Progenitor cell of endocrine pancreas (in vitro differentiated cells): ENCODE measurements at regions not wholly inside any gene's neighbourhood (a gene's known extent, or its start where the extent isn't known, plus 50 kb on each side); places are given as distances from the start of the nearest gene placed in this dataset.

Experiments used
- DNase-seq: peaks from one replicate; pipeline ENCODE4 v3.0.0; 2021; ENCODE audit warnings: low spot score; ENCODE audit not compliant: unreplicated experiment
- H3K27ac Mint-ChIP-seq: 2 replicates; pipeline ENCODE4 v1.8.0; 2021; ENCODE audit warnings: mild to moderate bottlenecking, moderate library complexity, mixed read lengths
- H3K27me3 Mint-ChIP-seq: 2 replicates; pipeline ENCODE4 v1.8.0; 2021; ENCODE audit warnings: mixed read lengths
- H3K36me3 Mint-ChIP-seq: 2 replicates; pipeline ENCODE4 v1.8.0; 2022; ENCODE audit warnings: mixed read lengths; ENCODE audit not compliant: insufficient read depth
- H3K4me1 Mint-ChIP-seq: 2 replicates; pipeline ENCODE4 v1.8.0; 2021; ENCODE audit warnings: low read depth, mixed read lengths
- H3K4me3 Mint-ChIP-seq: 2 replicates; pipeline ENCODE4 v1.8.0; 2021; ENCODE audit warnings: low read depth, mild to moderate bottlenecking, moderate library complexity, mixed read lengths
- H3K9me3 Mint-ChIP-seq: 2 replicates; pipeline ENCODE4 v1.8.0; 2021; ENCODE audit warnings: low read depth, mixed read lengths
- TF ChIP-seq, protein P1 (sequence below): fragments of 200-600 bp; sonication (generic); IDR thresholded peaks from one replicate; pipeline ENCODE4 v1.5.0; 2021; ENCODE audit warnings: antibody characterized with exemption, mild to moderate bottlenecking; ENCODE audit not compliant: unreplicated experiment

DNA sequence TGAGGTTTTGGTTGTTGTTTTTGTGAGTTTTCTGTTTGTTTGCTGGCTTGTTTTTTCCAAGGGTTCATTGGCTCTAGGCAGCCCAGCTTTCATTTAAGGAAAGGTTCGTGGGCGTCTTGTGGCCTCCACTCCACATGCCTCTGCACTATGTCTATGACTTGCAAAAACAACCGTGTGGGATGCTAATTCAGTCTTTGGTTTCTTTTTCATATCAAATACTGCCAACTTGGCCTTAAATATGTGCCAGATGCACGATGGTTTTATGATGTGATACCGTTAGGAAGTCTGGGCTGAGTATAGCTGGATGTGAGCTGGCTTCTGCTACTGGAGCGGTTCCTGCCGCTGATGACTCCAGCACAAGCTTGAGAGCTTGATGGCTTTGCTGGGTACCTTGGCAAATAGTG lies 96.3 kb downstream of the BMP2 start:
- Mint-ChIP-seq H3K4me1 (peaks cover 2% of the 10 kb centered on the region), H3K36me3 (no peaks in the 10 kb centered on the region), H3K9me3 (no peaks in the 10 kb centered on the region), H3K4me3 (no peak overlapping the region), H3K27me3 (peaks cover 41% of the 10 kb centered on the region), H3K27ac (no peak overlapping the region)
- TF ChIP-seq, protein P1, sequence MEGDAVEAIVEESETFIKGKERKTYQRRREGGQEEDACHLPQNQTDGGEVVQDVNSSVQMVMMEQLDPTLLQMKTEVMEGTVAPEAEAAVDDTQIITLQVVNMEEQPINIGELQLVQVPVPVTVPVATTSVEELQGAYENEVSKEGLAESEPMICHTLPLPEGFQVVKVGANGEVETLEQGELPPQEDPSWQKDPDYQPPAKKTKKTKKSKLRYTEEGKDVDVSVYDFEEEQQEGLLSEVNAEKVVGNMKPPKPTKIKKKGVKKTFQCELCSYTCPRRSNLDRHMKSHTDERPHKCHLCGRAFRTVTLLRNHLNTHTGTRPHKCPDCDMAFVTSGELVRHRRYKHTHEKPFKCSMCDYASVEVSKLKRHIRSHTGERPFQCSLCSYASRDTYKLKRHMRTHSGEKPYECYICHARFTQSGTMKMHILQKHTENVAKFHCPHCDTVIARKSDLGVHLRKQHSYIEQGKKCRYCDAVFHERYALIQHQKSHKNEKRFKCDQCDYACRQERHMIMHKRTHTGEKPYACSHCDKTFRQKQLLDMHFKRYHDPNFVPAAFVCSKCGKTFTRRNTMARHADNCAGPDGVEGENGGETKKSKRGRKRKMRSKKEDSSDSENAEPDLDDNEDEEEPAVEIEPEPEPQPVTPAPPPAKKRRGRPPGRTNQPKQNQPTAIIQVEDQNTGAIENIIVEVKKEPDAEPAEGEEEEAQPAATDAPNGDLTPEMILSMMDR, result no peak
- no peak for DNase-seq

DNA sequence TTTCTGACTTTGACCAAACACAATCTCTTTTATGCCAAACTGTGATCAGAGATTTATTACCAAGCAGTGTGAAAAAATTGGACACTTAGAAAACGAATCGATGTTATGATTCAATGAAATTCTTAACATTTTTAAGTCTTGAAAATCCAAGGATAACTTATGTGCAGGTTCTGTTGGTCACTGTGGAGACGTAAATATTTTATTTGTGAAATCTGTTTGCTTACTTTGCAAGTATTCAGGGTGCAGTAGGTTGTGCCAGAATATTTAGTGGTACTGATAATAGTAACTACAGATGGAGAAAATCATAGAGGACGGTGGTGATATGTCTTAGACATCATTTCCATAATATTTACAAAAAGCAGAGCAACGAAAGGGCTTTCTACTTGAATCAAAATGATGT lies 97.3 kb downstream of the BMP2 start:
- H3K4me1 Mint-ChIP-seq, result peaks cover 2% of the 10 kb centered on the region
- no peak for DNase-seq

DNA sequence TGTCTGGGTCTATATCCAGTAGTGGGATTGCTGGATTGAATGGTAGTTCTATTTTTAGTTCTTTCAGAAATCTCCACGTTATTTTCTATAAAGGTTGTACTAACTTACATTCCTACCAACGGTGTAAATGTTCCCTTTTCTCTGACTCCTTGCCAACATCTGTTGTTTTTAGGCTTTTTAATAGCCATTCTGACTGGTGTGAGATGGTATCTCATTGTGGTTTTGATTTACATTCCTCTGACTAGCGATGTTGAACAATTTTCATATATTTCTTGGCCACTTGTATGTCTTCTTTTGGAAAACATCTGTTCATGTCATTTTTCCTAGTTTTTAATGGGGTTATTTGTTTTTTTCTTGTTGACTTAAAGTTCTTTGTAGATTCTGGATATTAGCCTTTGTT lies 99.3 kb downstream of the BMP2 start:
- TF ChIP-seq, protein P1, result no peak
- Mint-ChIP-seq H3K27me3 (peaks cover 69% of the 10 kb centered on the region), H3K9me3 (no peaks in the 10 kb centered on the region), H3K36me3 (no peaks in the 10 kb centered on the region), H3K27ac (no peak overlapping the region), H3K4me3 (no peak overlapping the region), H3K4me1 (peaks cover 3% of the 10 kb centered on the region)
- no peak for DNase-seq

More for the DNA sequence above, 97.3 kb downstream of the BMP2 start:
- no peak overlapping the region for H3K27ac Mint-ChIP-seq
- H3K4me3 Mint-ChIP-seq, result no peak overlapping the region
- no peaks in the 10 kb centered on the region for H3K9me3 Mint-ChIP-seq
- peaks cover 49% of the 10 kb centered on the region for H3K27me3 Mint-ChIP-seq
- TF ChIP-seq, protein P1, result no peak
- no peaks in the 10 kb centered on the region for H3K36me3 Mint-ChIP-seq

DNA sequence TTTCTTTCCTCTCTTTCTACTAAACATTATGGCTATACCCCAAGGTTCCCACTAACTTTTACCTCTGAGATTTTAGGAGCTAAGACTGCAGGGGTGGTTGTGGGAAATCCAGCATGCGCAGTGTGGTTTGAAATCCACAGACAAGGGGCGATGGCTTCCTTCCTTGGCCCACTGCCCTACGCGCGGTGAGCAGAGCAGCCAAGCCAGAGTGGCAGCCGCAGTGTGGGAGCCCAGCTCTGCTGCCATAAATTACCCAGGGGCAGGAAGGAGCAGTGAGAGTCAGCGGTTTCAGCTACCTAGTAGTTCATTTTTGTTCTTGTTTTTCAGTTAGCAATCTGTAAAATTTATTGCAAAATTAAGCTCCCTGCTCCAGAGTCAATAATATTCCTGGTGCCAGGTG lies 101.4 kb downstream of the BMP2 start:
- H3K9me3 Mint-ChIP-seq, result no peaks in the 10 kb centered on the region
- TF ChIP-seq, protein P1, result no peak
- no peak overlapping the region for H3K27ac Mint-ChIP-seq
- H3K4me3 Mint-ChIP-seq, result no peak overlapping the region
- H3K27me3 Mint-ChIP-seq, result peaks cover 77% of the 10 kb centered on the region
- H3K36me3 Mint-ChIP-seq, result no peaks in the 10 kb centered on the region
- DNase-seq, result no peak
- peaks cover 5% of the 10 kb centered on the region for H3K4me1 Mint-ChIP-seq

DNA sequence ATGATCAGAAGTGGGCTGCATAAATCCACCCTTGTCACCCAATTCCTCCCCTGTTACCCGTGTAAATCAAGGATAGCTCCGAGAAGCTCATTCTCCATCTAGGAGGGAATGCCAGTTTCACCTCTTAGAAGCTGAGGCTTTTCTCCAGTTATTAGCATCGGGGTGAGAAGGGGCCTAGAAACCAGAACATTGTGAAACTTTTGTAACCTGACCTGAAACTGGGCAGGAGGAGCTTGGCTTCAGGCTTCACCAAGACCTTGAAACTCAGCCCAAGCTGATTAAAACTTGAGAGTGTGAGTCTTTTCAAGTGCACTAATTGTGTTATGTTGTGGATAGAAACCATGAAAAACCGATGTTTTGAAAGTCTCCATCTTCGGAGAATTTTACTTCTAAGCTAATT lies 103.1 kb downstream of the BMP2 start:
- peaks cover 73% of the 10 kb centered on the region for H3K27me3 Mint-ChIP-seq
- TF ChIP-seq, protein P1, result no peak
- no peak overlapping the region for H3K27ac Mint-ChIP-seq
- no peak for DNase-seq
- H3K9me3 Mint-ChIP-seq, result no peaks in the 10 kb centered on the region
- H3K4me1 Mint-ChIP-seq, result peaks cover 5% of the 10 kb centered on the region
- no peaks in the 10 kb centered on the region for H3K36me3 Mint-ChIP-seq
- H3K4me3 Mint-ChIP-seq, result no peak overlapping the region
